GM19463 (cell line): ENCODE measurements at regions not wholly inside any gene's neighbourhood (a gene's known extent, or its start where the extent isn't known, plus 50 kb on each side); places are given as distances from the start of the nearest gene placed in this dataset.

Source experiments
- ATAC-seq: cut with Tn5 transposase; IDR thresholded peaks from one replicate; pipeline ENCODE4 v1.9.1; 2021; ENCODE audit warnings: mild to moderate bottlenecking, moderate library complexity; ENCODE audit not compliant: unreplicated experiment

- peak; percentile 61 for ATAC-seq
Measured at GRCh38 chr5:56692359-56693219, 122.8 kb upstream of the MAP3K1 start.

- ATAC-seq: no peak
Measured at GRCh38 chr5:56688402-56688801, 126.9 kb upstream of the MAP3K1 start.

GRCh38 chr5:56686337-56687195, 128.8 kb upstream of the MAP3K1 start:
- ATAC-seq: peak; percentile 51

DNA sequence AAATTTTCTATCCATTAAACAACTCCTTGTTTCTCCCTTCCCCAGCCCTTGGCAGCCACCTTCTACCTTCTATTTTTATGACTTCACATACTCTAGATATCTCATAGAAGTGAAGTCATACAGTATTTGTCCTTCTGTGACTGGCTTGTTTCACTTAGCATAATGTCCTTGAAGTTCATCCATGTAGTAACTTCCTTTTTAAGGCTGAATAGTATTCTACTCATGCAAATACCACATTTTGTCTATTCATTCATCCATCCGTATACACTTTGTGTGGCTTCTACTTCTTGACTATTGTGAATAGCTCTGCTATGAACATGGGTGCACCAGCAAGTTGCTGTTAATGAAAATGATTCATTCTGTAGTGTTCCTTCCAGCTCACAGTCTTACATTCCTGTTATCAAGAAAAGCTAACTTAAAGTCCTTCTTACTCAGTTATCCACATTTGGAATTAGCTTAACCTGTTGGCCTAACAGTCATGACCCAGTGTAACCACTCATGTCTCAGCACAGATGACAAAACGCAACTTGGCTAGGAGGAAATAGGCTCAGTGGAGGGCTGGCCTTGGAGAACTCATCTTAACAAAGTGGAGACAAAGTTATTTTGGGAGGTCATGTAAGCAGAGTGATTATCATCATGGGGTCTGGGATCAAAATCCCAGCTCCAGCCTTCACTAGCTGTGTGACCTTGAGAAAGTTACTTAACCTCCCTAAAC, 129.7 kb upstream of the MAP3K1 start:
- ATAC-seq: no peak

- ATAC-seq: no peak
Measured at GRCh38 chr5:56684159-56684558, 131.2 kb upstream of the MAP3K1 start.

DNA sequence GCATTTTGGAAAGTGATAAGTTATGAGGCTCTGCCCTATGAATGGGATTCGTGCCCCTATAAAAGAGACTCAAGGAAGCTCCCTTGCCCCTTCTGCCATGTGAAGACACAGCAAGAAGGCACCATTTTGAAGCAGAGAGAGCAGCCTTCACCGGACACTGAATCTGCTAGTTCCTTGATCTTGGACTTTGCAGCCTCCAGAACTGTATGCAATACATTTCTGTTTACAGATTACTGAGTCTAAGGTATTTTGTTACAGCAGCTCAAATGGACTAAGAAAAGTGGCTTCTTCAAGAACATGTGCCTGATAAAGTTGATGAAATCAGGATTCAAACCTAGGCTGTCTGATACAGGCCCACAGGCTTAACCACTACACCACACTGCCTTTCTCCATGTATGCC, 131.6 kb upstream of the MAP3K1 start:
- ATAC-seq: no peak

DNA sequence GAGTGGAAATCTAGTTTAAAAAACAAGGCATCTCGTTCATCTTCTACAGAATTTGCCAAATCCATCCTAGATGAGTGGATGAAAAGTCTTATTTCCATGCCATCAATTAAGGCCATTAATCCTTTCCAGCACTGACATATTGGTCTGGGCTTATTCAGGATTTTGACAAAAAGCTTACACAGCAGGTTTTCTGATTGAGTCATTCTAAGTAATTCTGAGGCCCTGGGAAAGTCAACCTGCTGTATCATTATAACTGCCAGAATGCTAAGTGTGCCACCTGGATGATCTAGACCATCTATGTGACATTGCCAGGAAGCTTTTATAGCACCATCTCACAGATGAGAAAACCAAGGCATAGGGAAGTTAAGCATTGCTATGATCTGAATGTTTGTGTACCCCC, 132.1 kb upstream of the MAP3K1 start:
- no peak for ATAC-seq

DNA sequence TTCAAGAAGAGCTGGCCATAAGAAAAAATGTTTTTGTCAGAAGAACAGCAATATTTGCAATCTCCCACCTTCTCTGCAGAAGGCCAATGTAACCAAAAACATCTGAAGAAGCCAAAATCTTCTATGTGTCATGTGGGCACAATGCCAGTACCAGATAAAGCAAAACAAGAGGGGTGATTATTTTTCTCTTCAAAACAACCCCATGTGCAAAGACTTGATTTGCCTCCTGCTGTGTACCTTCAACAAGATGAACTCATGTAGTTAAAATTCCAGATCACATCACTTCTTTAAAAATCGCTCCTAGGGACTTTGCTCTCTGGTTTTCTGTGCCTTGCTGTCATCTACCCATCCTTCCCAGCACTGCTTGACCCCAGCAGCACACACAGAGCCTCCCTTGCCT, 134.0 kb upstream of the MAP3K1 start:
- ATAC-seq: no peak

DNA sequence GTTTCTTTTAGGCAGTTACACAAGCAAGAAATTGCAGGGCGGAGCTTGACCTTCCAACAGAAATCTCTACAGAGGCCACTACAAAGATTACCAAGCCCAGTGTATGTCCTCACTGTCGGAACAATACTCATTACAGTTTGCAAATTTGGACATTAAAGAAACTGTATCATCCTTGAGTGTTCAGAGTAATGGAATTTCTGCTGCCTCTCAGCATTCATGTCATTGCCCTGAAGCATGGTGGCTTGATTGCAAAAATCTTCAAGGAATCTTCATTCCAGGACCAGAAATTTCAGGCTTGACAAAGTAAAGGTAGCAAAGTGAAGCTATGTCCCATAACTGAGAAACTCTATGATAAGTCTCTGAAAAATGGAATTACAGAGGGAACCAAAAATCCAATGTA, 134.6 kb upstream of the MAP3K1 start:
- ATAC-seq: no peak

GRCh38 chr5:56677690-56678305, 137.6 kb upstream of the MAP3K1 start:
- ATAC-seq: no peak

DNA sequence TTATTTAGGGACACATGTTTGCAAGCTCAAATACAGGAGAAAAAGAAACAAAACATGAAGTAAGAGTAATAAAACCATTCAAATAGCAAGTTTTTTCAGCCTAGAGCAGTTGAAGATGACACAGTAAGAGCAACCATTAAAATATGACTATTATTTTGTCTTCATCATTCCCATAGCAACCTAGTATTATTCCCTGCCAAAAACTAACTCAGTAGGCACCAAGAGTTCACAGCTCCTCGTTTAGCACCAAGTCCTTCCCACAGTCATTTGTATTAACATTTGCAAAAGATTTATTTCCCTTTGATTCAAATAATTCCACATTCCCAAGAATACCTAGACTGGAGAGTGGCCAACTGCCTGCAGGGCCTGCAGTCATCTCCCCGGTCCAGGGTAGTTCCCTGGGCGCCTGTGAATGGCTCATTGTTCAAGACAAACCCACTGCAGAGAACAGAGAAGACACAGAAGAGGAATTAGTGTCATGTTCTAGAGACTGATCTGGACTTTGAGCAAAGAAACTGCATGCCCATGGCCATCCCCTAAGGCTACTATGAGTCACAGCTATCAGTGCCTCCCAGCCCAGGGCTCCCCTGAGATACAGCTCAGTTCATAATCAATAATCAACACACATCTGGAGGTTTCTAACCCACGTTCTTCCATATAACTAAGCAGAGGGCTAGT, 139.1 kb upstream of the MAP3K1 start:
- peak; percentile 94 for ATAC-seq

DNA sequence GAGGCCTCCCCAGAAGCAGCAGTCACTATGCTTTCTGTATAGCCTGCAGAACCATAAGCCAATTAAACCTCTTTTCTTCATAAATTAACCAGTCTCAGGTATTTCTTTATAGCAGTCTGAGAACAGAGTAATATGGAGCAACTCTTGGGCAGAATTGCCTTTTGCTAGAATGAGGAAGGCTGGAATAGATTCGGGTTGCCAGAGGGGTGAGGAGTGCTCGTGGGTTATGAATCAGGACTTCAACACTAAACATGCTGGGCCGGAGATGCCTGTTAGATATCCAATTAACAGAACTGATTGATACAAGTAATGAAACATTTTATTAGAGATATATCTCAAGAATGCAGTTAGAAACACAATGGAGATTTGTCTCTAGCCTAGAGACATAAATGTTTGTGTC, 140.9 kb upstream of the MAP3K1 start:
- no peak for ATAC-seq

- ATAC-seq: no peak
Measured at GRCh38 chr5:56673171-56673570, 142.2 kb upstream of the MAP3K1 start.

DNA sequence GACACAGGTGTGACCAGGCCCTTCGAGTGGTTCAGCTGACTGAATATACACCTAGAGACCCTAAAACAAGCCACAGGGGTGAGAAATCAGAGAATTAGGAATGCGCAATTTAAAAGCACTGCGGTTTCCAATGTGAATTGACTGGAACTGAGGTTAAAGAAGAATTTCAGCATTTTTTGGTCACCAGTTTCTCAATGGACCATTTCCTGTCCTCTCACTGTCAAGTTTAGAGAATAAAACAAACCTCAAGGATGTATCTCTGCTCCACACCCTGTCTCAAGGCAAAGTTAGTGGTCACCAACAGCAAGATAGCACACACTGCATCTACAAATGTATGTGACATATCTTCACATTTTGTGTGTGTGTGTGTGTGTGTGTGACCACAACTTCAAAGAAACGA, 143.8 kb upstream of the MAP3K1 start:
- ATAC-seq: no peak

- ATAC-seq: no peak
Measured at GRCh38 chr5:56670916-56671315, 144.4 kb upstream of the MAP3K1 start.

DNA sequence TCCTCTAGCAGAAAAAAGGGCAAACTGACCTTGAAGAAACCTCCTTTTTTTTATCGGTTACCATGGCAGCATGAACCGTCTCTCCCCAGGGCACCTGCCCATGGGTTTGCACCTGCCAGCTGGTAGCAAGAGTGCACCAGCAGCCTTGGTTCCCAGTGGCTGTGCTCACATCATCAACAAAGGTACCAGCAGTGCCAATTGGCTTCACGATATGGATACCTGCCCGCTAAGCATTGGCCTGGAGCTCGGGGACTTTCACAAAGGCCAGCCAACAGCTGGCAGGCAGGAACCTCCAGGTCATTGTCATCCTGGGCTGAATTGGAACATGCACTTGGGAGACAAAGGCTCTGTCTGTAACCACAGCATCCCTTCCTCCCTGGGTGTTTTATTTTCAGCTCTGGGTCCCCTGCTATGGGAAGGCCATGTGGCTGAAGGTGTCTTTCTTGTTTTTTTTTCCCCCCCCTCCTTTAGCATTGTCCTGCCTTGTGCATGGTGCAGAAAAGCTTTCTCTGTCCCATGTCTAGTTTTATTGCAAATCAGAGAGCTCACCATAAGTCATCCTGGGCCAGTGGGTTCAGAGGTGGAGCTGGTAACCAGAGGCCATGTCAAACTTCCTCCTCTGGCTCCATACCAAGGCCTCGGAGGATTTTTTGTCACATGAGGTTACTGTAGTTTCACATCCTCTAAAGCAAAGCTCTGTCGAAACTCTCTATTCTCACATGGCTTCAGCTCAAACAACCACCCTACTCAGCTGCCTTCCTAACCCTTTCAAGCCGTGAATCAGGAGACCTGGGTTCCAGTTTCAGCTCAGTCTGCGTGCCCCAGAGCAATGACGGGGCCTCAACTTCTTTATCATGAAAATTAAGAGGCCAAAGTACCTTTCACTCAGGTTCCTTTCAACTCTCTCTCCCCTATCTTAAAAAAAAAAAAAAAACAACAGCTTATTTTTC, 145.5 kb upstream of the MAP3K1 start:
- peak; percentile 94 for ATAC-seq

DNA sequence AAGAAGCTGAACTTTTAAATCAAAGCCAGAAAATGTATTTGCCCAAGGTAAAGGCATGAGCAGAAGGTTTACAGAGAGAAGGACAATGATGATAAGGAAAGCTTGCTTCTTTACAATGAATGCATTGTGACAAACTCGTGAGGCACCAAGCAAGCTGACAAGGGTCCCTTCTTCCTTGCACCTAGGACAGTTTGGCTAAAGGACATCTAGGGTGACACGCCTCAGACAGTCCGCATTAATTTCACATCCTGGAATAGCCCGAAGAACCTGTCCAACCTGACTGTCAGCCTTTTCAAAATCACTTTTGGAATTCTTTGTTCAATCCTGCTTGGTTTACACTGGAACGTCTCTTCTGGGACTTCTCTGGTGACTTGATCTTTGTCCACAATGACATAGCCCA, 146.4 kb upstream of the MAP3K1 start:
- no peak for ATAC-seq

GRCh38 chr5:56667692-56668091, 147.7 kb upstream of the MAP3K1 start:
- ATAC-seq: no peak

DNA sequence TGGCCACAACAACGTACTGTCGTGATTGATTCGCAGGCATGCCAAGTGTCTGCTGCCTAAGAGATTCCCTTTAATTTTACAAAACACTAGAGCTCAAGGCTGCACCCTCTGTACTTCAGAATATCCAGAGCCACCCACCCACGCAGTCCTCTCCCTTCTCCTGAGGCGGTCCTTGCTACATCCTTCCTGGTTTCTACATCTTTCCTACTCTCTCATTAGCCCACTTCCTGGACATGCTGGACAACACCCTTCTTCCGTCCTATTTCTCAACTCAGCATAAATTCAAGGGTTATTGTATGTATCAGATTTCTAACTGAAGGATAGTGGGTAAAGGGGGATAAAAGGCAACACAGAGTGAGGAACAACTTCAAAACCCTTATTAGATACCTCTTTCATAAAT, 148.4 kb upstream of the MAP3K1 start:
- ATAC-seq: no peak
